Colonic mucosa (tissue), 4 donors: ENCODE measurements at regions not wholly inside any gene's neighbourhood (a gene's known extent, or its start where the extent isn't known, plus 50 kb on each side); places are given as distances from the start of the nearest gene placed in this dataset.
A peak's percentile ranks its signal among the peaks of the same experiment; 100 is the strongest.

Source experiments
- DNase-seq: peaks from one replicate; pipeline ENCODE4 v3.0.0-alpha.2; 2020
- H3K27ac ChIP-seq: fragments of 200-600 bp; one replicate; pipeline ENCODE4 v1.8.0; 2021
- H3K27me3 ChIP-seq: fragments of 200-600 bp; one replicate; pipeline ENCODE4 v1.8.0; 2021
- H3K36me3 ChIP-seq: fragments of 200-600 bp; one replicate; pipeline ENCODE4 v1.8.0; 2021
- H3K4me1 ChIP-seq: fragments of 200-600 bp; one replicate; pipeline ENCODE4 v1.8.0; 2021; ENCODE audit warnings: mild to moderate bottlenecking
- H3K4me3 ChIP-seq: fragments of 200-600 bp; one replicate; pipeline ENCODE4 v1.8.0; 2021
- H3K9ac ChIP-seq, 2 donors: one replicate each; pipeline ENCODE4 v1.7.0; 2013; ENCODE audit warnings: control low read depth in 2 of 2, low read depth in 2 of 2, low read length in 2 of 2
- H3K9me3 ChIP-seq: fragments of 200-600 bp; one replicate; pipeline ENCODE4 v1.8.0; 2021
- intact Hi-C: fragments of 100-400 bp; cut with DNase I; formaldehyde crosslinking; loops from one replicate; pipeline ENCODE4 v1.14.1; 2022
- TF ChIP-seq, protein P1 (sequence below): fragments of 200-600 bp; IDR thresholded peaks from one replicate; pipeline ENCODE4 v1.8.0; 2022; ENCODE audit warnings: antibody characterized with exemption, mild to moderate bottlenecking
- donor health status: healthy.
- donor health status: DM: no; HTN: no; CAD: no.
- donor health status: DM: no; HTN: no; CAD: no.

DNA sequence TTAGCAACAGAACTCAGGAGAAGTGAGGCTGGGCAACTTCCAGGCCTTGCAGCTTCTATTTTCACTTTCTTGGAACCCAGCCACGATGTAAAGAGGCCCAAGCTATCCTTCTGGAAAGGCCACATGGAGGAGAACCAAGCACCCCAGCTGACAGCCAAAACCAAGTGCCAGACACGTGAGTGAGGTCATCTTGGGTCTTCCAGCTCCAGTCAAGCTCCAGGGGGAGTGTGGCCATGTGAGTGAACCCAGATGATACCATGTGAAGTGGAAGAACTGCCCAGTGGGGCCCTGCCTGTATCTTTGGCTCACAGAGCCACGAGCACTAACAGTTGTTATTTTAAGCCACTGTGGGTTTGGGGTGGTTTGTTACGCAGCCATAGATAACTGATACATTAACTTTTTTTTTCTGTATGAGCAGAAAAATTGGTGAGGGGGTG is 126.8 kb upstream of the MAP1LC3B2 start:
- peaks cover 5% of the 10 kb centered on the region for H3K4me1 ChIP-seq
- intact Hi-C loops = no loop called here
- H3K9me3 ChIP-seq = no peaks in the 10 kb centered on the region
- no peak overlapping the region for H3K27ac ChIP-seq
- no peak for DNase-seq
- no peaks in the 10 kb centered on the region for H3K27me3 ChIP-seq
- H3K9ac ChIP-seq = no peak overlapping the region
- no peaks in the 10 kb centered on the region for H3K36me3 ChIP-seq
- TF ChIP-seq, protein P1, sequence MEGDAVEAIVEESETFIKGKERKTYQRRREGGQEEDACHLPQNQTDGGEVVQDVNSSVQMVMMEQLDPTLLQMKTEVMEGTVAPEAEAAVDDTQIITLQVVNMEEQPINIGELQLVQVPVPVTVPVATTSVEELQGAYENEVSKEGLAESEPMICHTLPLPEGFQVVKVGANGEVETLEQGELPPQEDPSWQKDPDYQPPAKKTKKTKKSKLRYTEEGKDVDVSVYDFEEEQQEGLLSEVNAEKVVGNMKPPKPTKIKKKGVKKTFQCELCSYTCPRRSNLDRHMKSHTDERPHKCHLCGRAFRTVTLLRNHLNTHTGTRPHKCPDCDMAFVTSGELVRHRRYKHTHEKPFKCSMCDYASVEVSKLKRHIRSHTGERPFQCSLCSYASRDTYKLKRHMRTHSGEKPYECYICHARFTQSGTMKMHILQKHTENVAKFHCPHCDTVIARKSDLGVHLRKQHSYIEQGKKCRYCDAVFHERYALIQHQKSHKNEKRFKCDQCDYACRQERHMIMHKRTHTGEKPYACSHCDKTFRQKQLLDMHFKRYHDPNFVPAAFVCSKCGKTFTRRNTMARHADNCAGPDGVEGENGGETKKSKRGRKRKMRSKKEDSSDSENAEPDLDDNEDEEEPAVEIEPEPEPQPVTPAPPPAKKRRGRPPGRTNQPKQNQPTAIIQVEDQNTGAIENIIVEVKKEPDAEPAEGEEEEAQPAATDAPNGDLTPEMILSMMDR = no peak
- H3K4me3 ChIP-seq = no peak overlapping the region

DNA sequence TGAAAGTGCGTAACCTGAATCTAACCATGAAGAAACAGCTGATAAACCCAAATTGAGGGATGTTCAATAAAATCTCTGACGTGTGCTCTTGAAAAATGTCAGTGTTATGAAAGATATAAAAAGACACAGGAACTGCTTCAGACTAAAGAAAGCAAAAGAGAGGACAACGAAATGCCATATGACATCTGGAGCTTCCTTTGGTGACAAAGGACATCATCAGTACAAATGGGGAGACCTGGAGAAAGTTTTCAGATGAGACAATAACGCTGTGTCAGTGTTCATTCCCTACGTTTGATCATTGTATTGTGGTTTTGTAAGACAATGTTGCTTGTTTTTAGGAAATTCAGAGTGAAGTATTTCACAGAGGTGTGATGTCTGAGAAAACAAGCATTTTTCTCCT is 125.9 kb upstream of the MAP1LC3B2 start:
- intact Hi-C loops = no loop called here
- Histone ChIP-seq H3K4me3 (no peak overlapping the region), H3K36me3 (no peaks in the 10 kb centered on the region), H3K27ac (no peak overlapping the region), H3K27me3 (no peaks in the 10 kb centered on the region), H3K9ac (no peak overlapping the region), H3K9me3 (no peaks in the 10 kb centered on the region), H3K4me1 (peaks cover 5% of the 10 kb centered on the region)
- no peak for DNase-seq
- TF ChIP-seq, protein P1 = no peak

DNA sequence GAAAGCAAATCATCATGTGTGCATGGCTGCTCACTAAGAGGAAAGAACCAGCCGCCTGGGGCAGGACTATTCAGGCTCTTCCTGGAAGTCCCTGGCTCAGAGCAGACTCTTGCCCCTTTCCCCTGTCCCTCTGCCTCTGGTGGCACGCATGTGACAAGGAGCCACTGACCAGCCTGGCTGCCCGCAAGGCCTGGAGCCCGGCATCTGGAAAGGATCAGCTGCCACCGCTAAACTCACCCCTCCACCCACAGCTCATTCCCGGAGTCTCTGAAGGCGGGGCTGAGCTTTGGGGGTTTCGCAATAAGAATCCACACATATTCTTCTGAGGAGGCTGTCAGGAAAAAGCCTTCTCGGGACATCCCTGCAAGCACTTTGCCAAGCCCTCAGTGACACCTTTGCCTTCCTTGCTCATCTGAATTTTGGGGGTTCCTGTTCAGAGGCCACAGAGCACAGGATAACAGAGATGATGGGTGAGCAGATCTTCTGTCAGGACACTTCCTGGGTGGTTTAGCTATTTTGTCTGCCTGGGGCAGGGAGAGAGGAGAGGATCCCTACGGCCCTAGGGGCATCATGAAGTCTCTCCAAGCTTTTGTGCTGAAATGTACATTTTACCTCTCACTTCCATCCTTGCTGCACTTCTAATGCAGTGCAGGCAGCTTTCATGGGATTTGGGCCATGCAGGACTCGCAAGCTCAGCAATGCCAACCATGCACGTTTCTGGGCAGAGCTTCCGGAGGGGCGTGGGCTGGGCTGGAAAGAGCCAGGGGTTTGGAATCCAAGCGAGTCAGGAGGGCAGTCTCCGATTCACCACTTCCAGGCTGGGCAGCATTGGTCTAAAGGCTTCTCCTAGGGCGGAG is 124.8 kb upstream of the MAP1LC3B2 start:
- TF ChIP-seq, protein P1 = no peak
- Histone ChIP-seq H3K27ac (peak overlapping the region; percentile 56), H3K4me3 (no peak overlapping the region), H3K27me3 (no peaks in the 10 kb centered on the region), H3K9me3 (no peaks in the 10 kb centered on the region), H3K4me1 (peaks cover 5% of the 10 kb centered on the region), H3K9ac (no peak overlapping the region), H3K36me3 (no peaks in the 10 kb centered on the region)
- intact Hi-C loops = no loop called here
- peak; percentile 82 for DNase-seq

DNA sequence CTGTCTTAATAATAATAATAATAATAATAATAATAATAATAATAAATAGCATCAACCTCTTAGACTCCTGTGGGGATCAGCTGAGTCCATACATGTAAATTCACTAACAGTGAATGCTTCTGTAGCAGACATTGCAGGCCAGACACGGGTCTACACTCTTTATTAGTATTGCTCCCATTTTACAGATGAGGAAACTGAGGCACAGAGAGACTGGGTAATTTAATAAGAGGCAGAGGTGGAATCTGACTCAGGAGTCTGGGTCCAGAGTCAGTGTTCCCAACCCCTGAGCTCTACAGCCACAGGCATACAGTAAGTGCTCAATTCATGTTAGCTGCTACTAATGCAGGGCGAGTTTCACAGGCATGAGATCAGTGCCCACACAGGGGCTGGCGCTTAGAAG is 123.2 kb upstream of the MAP1LC3B2 start:
- Histone ChIP-seq H3K27me3 (no peaks in the 10 kb centered on the region), H3K9ac (peak overlapping the region in 1 of 2 donors; percentile 13), H3K36me3 (no peaks in the 10 kb centered on the region), H3K4me3 (no peak overlapping the region), H3K4me1 (peaks cover 5% of the 10 kb centered on the region), H3K9me3 (no peaks in the 10 kb centered on the region), H3K27ac (no peak overlapping the region)
- no peak for DNase-seq
- intact Hi-C loops = no loop called here
- TF ChIP-seq, protein P1 = no peak

DNA sequence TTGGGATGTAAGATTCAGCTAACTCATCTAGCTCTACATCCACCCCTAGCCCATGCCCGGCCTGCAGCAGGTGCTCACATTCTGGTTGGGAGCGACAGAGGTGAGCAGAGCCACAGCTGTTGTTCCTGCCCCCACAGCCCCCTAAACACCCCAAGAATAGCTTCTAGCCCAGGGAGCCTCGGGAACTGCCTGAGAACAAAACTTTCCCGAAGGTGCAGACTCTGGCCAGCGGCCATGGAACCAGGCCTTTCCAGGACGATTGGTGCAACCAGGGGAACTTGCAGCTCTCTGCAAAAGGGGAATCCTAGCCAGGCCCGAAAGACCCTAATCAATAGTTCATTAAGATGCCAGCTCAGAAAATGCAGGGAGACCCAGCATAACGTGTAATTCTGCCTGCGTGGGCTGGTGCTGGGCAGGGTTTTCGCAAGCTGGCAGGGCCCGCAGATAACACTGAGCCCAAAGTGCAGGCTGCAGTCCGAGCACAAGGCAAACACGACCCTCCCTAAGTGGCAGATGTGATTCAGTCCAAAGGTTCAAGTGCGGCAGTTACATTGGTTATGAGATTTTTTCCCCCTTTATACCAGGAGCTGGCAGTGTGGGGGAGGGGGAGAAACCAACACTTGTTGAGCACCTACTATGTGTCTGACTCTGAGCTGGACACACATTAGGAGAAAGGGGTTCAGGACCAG is 122.5 kb upstream of the MAP1LC3B2 start:
- intact Hi-C loops = no loop called here
- Histone ChIP-seq H3K27ac (peak overlapping the region; percentile 37), H3K36me3 (no peaks in the 10 kb centered on the region), H3K9ac (peak overlapping the region in 1 of 2 donors; percentile 13), H3K4me1 (peaks cover 5% of the 10 kb centered on the region), H3K9me3 (no peaks in the 10 kb centered on the region), H3K27me3 (no peaks in the 10 kb centered on the region), H3K4me3 (no peak overlapping the region)
- TF ChIP-seq, protein P1 = no peak
- peak; percentile 75 for DNase-seq
